ENCODE measurements at regions not wholly inside any gene's neighbourhood (a gene's known extent, or its start where the extent isn't known, plus 50 kb on each side); places are given as distances from the start of the nearest gene placed in this dataset.

GRCh38 chr7:119197172-119197876 lies 972.8 kb downstream of the ANKRD7 start:
- peaks cover 0 to 6% (median 0%) of the 10 kb centered on the region in 12 donors for H3K9me3 ChIP-seq
- H3K27ac ChIP-seq, result no peak overlapping the region
- H3K4me3 ChIP-seq, result no peak overlapping the region
- no peak for TF ChIP-seq POLR2A (IDR thresholded peaks at IDR 0.05)
- TF ChIP-seq CTCF (IDR thresholded peaks at IDR 0.05), result no peak
- WGBS, 4 donors, result 78 to 86% (median 80%) methylated on average over 8 to 9 of the region's 9 CpGs
- intact Hi-C loops (cut with DNase I), result no loop called here
- no peaks in the 10 kb centered on the region for H3K27me3 ChIP-seq
- H3K36me3 ChIP-seq, result no peaks in the 10 kb centered on the region
- ATAC-seq, result no peak
- no peaks in the 10 kb centered on the region for H3K4me1 ChIP-seq
- DNase-seq, result no peak

GRCh38 chr7:119197877-119198527 lies 973.5 kb downstream of the ANKRD7 start:
- Histone ChIP-seq H3K27ac (no peak overlapping the region), H3K4me1 (no peaks in the 10 kb centered on the region), H3K27me3 (no peaks in the 10 kb centered on the region), H3K9me3 (peaks cover 0 to 6% (median 0%) of the 10 kb centered on the region in 12 donors), H3K4me3 (no peak overlapping the region), H3K36me3 (no peaks in the 10 kb centered on the region)
- intact Hi-C loops (cut with DNase I), result no loop called here
- WGBS, 4 donors, result 20 to 27% (median 21%) methylated on average over 8 of the region's 8 CpGs
- ATAC-seq (no peak), DNase-seq (no peak)
- TF ChIP-seq CTCF (IDR thresholded peaks at IDR 0.05), result peak; percentile 12 to 56 (median 38)
- no peak for TF ChIP-seq POLR2A (IDR thresholded peaks at IDR 0.05)

DNA sequence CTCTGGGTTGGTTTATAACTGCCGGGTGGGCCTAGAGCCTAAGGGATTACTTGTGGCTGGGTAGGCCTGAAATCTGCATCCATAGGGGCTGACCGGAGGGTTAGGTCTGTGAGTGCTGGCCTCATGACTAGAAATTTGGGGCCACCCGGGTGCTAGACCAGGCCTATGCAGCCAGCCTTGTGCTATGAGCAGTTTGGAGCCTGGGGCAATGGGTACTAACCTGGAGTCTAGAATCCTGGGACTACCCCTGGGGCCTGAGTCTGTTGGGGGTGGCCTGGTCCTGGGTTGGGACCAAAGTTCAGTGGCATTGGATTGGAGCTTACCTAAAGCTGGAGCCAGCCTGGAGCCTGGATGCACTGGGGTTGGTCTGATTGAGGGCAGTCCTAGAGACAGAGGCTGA lies 995.2 kb downstream of the ANKRD7 start:
- ATAC-seq (no peak), DNase-seq (no peak)
- Histone ChIP-seq H3K4me3 (no peak overlapping the region), H3K36me3 (no peaks in the 10 kb centered on the region), H3K27ac (no peak overlapping the region), H3K27me3 (no peaks in the 10 kb centered on the region), H3K9me3 (peaks cover 0 to 18% (median 5%) of the 10 kb centered on the region in 12 donors), H3K4me1 (no peaks in the 10 kb centered on the region)
- WGBS, 4 donors, result 87 to 100% (median 88%) methylated on average over 1 to 3 of the region's 3 CpGs
- TF ChIP-seq CTCF (IDR thresholded peaks at IDR 0.05) (no peak), POLR2A (IDR thresholded peaks at IDR 0.05) (no peak)
- intact Hi-C loops (cut with DNase I), result no loop called here

DNA sequence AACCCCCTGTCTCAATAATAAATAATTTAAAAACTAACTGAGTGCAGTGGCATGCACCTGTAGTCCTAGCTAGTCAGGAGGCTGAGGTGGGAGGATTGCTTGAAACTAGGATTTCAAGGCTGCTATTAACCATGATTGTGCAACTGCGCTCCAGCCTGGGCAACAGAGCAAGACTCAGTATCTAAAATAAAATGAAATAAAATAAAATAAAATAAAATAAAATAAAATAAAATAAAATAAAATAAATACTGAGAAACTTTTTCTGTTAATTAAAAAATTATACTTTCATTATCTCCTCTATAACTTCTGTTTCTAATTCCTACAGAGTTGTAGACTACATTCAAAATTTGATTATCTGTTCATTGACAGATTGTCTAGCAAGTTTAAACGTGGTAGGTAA lies 999.4 kb downstream of the ANKRD7 start:
- WGBS, 4 donors, result 57 to 73% (median 66%) methylated on average over 2 of the region's 2 CpGs
- H3K36me3 ChIP-seq, result no peaks in the 10 kb centered on the region
- H3K4me3 ChIP-seq, result no peak overlapping the region
- no peaks in the 10 kb centered on the region for H3K27me3 ChIP-seq
- TF ChIP-seq CTCF (IDR thresholded peaks at IDR 0.05) (no peak), POLR2A (IDR thresholded peaks at IDR 0.05) (no peak)
- H3K27ac ChIP-seq, result no peak overlapping the region
- H3K4me1 ChIP-seq, result no peaks in the 10 kb centered on the region
- peaks cover 0 to 11% (median 0%) of the 10 kb centered on the region in 12 donors for H3K9me3 ChIP-seq
- no peak for ATAC-seq
- DNase-seq, result no peak
- intact Hi-C loops (cut with DNase I), result no loop called here

All from heart left ventricle (tissue), 16 donors.